ELR (cell line): ENCODE measurements at regions not wholly inside any gene's neighbourhood (a gene's known extent, or its start where the extent isn't known, plus 50 kb on each side); places are given as distances from the start of the nearest gene placed in this dataset.
"Not testable (repeated sequence)": the region's sequence is repeated elsewhere in the genome, so short reads cannot be mapped to it uniquely, and the experiment has no call there.

ENCODE experiments used
- DNase-seq: peaks from one replicate; pipeline ENCODE4 v3.0.0-alpha.2; 2015; ENCODE audit warnings: low read depth

- DNase-seq: no peak
Observed at GRCh38 chr9:106438928-106439327, 424.0 kb upstream of the ZNF462 start.

GRCh38 chr9:106441283-106441682 is 421.7 kb upstream of the ZNF462 start:
- DNase-seq: no peak

DNA sequence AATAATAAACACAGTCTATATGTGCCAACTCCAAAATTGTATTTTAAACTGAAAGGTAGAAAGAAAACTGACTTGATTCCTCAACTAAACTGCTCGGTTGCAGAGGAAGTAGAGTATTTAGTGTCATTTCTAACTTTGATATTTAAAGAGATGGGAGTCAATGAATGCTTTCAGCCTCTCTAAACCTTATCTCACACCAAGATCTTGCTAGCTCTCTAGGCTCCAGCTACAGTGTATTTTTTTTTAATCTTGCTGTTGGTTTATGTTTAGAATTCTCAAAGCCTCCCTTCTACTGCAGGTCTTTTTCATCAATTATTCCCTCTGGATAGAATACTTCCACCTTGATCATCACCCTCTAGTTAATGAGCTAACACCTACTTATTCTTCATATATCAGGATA is 419.4 kb upstream of the ZNF462 start:
- no peak for DNase-seq

DNA sequence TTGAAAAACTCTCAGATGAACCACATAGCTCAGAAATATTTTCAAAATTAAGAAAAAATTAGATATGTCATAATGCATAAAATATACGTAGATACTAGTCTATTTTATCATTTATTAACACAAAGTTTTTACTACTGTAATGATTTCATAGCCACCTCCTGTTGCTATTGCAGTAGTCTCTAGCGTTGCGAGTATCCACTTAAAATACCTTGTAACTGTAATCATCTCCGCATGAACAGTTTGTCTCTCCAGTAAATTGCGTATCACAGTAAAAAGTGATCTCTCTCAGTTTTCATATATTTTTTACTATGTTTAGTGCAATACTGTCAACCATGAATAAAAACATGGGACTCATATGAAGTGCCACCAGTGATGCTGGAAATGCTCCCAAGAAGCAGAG is 417.9 kb upstream of the ZNF462 start:
- no peak for DNase-seq

DNA sequence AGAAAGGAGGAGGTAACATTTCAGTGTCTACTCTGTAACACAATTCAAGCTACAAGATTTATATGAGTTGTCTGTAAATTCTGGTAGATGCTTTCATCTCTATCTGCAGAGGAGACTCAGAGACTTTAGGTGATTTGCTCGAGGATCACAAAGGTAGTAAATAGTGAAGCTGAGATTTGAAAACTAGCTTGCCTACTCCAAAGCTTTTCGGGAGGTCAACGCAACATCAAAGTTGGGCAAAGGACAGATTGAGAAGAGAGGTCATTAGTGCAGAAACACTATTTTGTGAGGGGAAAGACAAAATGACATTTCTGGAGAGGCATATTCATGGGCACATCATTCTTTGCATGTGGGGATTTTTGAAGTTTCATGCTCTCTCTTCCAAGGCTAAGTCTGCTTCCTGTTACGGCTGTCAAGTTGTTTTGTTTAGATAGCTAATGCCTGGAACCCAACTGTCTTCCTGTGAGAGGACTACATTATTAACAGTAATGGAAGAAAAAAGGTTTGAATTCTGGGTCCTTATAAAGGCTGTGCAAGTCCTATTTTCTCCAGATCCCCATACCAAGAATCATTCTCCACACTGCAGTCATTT is 413.5 kb upstream of the ZNF462 start:
- DNase-seq: no peak

DNA sequence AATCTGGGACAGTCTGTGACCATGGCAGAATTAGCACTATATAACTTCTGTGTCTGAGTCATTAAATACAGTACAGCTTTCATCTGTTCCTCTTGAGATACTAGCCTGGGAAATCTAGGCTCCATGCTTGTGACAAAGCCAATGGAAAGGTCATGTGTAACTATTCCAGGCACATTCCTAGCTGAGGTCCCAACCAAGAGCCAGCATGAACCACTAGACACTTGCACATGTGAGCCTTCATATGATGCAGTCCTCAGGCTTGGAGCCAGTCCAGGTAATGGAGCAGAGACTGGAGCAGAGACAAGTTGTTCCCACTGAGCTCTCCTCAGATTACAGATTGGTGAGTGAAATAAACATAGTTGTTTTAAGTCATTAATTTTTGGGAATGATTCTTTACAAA is 412.4 kb upstream of the ZNF462 start:
- no peak for DNase-seq

GRCh38 chr9:106451223-106451622 is 411.7 kb upstream of the ZNF462 start:
- no peak for DNase-seq

- DNase-seq: no peak
Observed at GRCh38 chr9:106456581-106456980, 406.4 kb upstream of the ZNF462 start.

GRCh38 chr9:106467113-106467864 is 395.7 kb upstream of the ZNF462 start:
- no peak for DNase-seq

GRCh38 chr9:106467865-106468164 is 395.2 kb upstream of the ZNF462 start:
- no peak for DNase-seq

DNA sequence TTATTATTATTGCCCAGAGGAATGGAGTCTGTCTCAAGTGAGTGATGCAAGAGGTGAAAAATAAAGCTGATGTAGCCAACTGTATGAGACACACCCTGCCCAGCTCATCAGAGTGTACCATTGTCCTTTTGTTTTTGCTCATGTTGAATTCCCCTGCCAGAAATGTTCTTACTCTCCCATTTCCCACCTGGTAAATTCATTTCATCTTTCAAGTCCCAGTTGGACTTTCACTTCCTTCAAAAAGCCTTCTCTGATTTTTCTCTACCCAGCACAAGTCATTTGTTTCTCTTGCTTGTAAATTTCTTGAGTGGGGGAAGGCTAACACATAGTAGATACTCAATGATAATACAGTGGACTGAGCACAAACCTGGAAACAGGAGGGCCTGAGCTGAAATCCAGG is 394.5 kb upstream of the ZNF462 start:
- no peak for DNase-seq

DNA sequence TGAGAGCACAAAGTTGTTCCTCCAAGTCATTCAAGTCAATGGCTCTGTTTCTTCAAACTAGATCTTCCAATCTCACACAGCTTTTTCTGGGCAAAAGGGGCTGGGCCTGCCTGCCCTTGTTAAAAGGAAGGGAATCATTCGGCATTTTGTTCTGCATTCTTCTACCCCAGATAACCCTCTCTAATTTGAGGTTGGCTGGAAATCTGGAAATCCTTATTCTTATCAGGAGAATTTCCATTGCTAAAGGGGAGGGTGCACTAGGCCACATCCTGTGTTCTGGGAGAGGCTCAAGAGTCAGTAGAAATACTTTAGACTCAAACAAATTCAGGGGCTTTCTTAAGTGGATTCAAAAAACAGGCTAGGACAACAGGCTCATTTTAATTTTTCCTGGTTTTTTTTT is 384.7 kb upstream of the ZNF462 start:
- DNase-seq: no peak

GRCh38 chr9:106478727-106479126 is 384.2 kb upstream of the ZNF462 start:
- no peak for DNase-seq

GRCh38 chr9:106479679-106480078 is 383.3 kb upstream of the ZNF462 start:
- peak; percentile 36 for DNase-seq

- DNase-seq: no peak
Observed at GRCh38 chr9:106481013-106481609, 381.9 kb upstream of the ZNF462 start.

GRCh38 chr9:106482733-106483132 is 380.2 kb upstream of the ZNF462 start:
- DNase-seq: peak; percentile 29

DNA sequence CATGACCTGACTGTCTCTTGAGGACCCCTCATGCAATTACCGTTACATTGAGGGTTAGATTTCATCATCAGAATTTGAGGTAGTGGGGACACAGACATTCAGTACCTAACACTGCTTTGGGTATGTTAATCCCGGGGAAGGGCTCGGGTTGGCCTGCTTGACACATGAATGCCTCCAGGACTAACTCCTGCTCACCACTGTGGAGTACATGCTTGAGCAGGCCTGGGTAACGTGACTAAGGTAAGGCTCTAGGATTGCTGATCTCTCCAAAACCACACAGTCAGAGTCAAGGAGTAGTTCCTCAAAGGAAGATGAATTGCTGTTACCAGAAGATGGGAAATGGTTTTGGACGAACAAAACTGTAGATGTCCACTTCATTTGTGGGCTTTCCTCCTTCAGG is 376.3 kb upstream of the ZNF462 start:
- DNase-seq: no peak

DNA sequence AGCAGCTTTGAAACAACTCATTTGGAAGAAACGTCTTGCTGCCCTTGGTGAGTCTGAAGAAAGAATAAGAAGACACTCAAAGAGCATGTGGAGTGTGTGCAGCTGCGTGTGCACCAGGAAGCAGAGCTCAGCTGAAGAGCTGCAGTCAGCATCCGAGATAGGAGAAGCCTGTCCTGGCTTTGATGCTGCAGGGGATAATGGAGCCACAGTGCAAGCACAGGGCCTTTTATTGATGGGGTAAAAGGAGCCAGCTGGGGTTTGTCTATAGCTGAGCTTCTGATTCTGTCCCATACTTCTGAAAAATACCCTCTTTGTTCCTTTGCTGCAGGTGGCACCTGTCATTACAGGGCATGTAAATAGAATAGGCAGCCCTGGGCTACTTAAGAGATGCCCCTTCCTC is 375.7 kb upstream of the ZNF462 start:
- DNase-seq: no peak

- DNase-seq: not testable (repeated sequence)
Observed at GRCh38 chr9:106492126-106492525, 370.8 kb upstream of the ZNF462 start.

- DNase-seq: no peak
Observed at GRCh38 chr9:106500171-106500570, 362.8 kb upstream of the ZNF462 start.

- DNase-seq: not testable (repeated sequence)
Observed at GRCh38 chr9:106501210-106501609, 361.8 kb upstream of the ZNF462 start.

DNA sequence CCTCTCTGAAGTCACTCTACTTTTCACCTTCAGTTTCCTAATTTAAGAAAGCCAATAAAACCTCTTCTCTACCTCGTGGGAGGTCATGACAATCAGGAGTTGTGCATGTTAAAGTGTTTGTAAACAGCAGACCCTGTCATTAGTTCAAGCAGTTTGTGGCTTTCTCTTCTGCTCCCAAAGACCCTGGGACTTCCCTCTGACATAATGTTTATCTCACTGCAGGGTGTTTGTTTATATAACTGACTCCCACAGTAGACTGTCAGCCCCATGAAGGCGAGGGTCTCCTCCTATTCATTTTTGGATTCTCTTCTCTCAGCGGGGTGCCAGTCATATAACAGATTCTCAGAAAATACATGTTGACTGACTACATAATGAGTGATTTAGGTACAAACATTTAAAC is 360.0 kb upstream of the ZNF462 start:
- no peak for DNase-seq

- no peak for DNase-seq
Observed at GRCh38 chr9:106503759-106504158, 359.2 kb upstream of the ZNF462 start.

- no peak for DNase-seq
Observed at GRCh38 chr9:106526716-106527204, 336.2 kb upstream of the ZNF462 start.
